ENCODE measurements at regions not wholly inside any gene's neighbourhood (a gene's known extent, or its start where the extent isn't known, plus 50 kb on each side); places are given as distances from the start of the nearest gene placed in this dataset.

GRCh38 chr9:120258096-120258495 is 321.9 kb downstream of the CDK5RAP2 start:
- TF ChIP-seq CTCF (IDR thresholded peaks at IDR 0.05; ENCODE audit: low read depth, low read length) = no peak
- DNase-seq (ENCODE audit: extremely low read depth, low read depth) = no peak

GRCh38 chr9:120257483-120257882 is 322.5 kb downstream of the CDK5RAP2 start:
- TF ChIP-seq CTCF (IDR thresholded peaks at IDR 0.05; ENCODE audit: low read depth, low read length) = no peak
- no peak for DNase-seq (ENCODE audit: extremely low read depth, low read depth)

GRCh38 chr9:120256146-120256545 is 323.8 kb downstream of the CDK5RAP2 start:
- DNase-seq (ENCODE audit: extremely low read depth, low read depth) = no peak
- TF ChIP-seq CTCF (IDR thresholded peaks at IDR 0.05; ENCODE audit: low read depth, low read length) = no peak

GRCh38 chr9:120252248-120252647 is 327.7 kb downstream of the CDK5RAP2 start:
- TF ChIP-seq CTCF (IDR thresholded peaks at IDR 0.05; ENCODE audit: low read depth, low read length) = no peak
- no peak for DNase-seq (ENCODE audit: extremely low read depth, low read depth)

GRCh38 chr9:120242116-120242811 is 337.7 kb downstream of the CDK5RAP2 start:
- no peak for DNase-seq (ENCODE audit: extremely low read depth, low read depth)
- TF ChIP-seq CTCF (IDR thresholded peaks at IDR 0.05; ENCODE audit: low read depth, low read length) = no peak

GRCh38 chr9:120236596-120236995 is 343.4 kb downstream of the CDK5RAP2 start:
- no peak for TF ChIP-seq CTCF (IDR thresholded peaks at IDR 0.05; ENCODE audit: low read depth, low read length)
- DNase-seq (ENCODE audit: extremely low read depth, low read depth) = no peak

- no peak for TF ChIP-seq CTCF (IDR thresholded peaks at IDR 0.05; ENCODE audit: low read depth, low read length)
- no peak for DNase-seq (ENCODE audit: extremely low read depth, low read depth)
Measured at GRCh38 chr9:120235081-120235480, 344.9 kb downstream of the CDK5RAP2 start.
